ENCODE measurements at regions not wholly inside any gene's neighbourhood (a gene's known extent, or its start where the extent isn't known, plus 50 kb on each side); places are given as distances from the start of the nearest gene placed in this dataset.

GRCh38 chr2:133918141-133918540 is 335.7 kb upstream of the MGAT5 start:
- no peak for TF ChIP-seq CTCF (conservative IDR thresholded peaks at IDR 0.05; ENCODE audit: low read depth, low read length)
- TF ChIP-seq EZH2 (IDR thresholded peaks at IDR 0.05; ENCODE audit: borderline replicate concordance, low read depth, low read length, poor library complexity, severe bottlenecking), result no peak

Data from A673 (cell line).